ENCODE measurements at regions not wholly inside any gene's neighbourhood (a gene's known extent, or its start where the extent isn't known, plus 50 kb on each side); places are given as distances from the start of the nearest gene placed in this dataset.

DNA sequence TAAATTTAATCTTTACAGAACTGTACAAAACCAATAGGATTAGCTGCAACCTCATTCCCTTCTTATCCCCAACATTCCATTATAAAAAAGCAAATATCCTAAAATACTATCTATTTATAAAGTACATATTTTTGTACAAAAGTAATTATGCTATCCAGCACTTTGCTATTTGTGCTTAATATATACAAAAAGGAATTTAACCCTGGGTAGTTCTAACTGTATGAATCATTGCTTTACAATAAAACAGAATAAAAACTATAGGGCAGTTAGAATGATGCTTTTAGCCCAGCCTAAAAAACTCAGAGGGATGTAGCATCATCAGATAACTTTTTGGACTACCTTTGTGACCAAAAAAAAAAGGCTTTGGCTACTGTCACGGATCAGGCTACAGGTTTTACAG, 49.9 kb upstream of the KLHL31 start:
- TF ChIP-seq, protein P1, sequence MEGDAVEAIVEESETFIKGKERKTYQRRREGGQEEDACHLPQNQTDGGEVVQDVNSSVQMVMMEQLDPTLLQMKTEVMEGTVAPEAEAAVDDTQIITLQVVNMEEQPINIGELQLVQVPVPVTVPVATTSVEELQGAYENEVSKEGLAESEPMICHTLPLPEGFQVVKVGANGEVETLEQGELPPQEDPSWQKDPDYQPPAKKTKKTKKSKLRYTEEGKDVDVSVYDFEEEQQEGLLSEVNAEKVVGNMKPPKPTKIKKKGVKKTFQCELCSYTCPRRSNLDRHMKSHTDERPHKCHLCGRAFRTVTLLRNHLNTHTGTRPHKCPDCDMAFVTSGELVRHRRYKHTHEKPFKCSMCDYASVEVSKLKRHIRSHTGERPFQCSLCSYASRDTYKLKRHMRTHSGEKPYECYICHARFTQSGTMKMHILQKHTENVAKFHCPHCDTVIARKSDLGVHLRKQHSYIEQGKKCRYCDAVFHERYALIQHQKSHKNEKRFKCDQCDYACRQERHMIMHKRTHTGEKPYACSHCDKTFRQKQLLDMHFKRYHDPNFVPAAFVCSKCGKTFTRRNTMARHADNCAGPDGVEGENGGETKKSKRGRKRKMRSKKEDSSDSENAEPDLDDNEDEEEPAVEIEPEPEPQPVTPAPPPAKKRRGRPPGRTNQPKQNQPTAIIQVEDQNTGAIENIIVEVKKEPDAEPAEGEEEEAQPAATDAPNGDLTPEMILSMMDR (IDR thresholded peaks at IDR 0.05) = no peak
- TF ChIP-seq POLR2A (IDR thresholded peaks at IDR 0.05) = no peak
